ENCODE measurements at regions not wholly inside any gene's neighbourhood (a gene's known extent, or its start where the extent isn't known, plus 50 kb on each side); places are given as distances from the start of the nearest gene placed in this dataset.
"Not testable (repeated sequence)": the region's sequence is repeated elsewhere in the genome, so short reads cannot be mapped to it uniquely, and the experiment has no call there.

DNA sequence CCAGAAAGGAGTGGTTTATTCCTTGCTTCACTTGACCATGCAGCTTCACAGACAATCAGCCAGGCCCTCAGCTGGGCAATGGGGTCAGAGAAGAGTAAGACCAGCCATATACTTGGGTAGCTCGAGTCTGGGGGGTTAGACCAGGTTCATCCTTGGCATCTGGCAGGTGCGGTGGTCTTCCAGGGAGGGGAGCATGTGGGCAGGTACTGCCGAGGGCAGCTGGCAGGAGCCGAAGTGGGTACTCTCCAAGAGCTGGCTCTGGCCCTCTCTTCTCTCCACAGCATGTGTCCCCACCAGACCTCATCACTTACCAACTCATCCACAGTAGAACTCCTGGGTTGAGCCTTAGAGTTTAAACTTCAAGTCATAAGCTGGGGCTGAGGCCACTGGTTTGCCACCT is 156.8 kb downstream of the FOXD2 start:
- no peak for DNase-seq (ENCODE audit: low read depth)

DNA sequence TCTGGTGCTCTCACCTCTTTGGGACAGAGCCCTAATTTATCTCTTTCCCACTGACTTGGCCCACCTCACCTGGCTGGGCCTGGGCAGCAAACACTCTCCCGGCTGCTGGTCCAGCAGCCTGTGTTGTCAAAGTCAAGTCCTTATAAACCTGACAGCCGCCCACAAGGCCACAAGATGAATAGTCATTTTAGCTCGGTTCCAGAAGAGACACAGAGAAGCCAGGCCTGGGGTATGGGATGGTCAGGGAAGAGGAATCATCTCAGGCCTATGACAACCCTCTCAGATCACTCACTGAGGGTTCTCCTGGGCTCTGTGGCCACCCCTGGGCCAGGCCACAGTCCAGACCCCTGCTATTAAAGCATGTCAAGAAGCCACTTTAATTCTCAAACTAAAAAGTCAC is 158.5 kb downstream of the FOXD2 start:
- no peak for DNase-seq (ENCODE audit: low read depth)

DNA sequence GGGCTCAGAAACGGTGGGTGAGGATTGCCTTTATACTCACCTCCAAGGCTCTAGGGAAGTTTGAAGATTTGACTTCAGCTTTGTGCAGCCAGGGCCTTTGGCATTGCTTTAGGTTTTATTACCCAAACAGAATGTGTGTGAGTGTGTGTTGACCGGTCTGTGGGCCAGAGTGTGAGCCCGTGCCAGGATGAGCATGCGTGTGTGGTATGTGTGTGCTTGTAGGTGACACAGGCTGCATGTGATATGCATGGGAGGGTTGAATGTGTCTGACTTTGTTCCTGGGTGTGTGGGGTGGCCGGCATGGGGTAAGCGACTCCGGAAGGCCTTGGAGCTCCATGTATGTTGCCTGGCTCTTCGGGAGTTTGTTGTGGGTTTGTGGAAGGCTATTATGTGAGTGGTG is 160.5 kb downstream of the FOXD2 start:
- DNase-seq (ENCODE audit: low read depth), result no peak

DNA sequence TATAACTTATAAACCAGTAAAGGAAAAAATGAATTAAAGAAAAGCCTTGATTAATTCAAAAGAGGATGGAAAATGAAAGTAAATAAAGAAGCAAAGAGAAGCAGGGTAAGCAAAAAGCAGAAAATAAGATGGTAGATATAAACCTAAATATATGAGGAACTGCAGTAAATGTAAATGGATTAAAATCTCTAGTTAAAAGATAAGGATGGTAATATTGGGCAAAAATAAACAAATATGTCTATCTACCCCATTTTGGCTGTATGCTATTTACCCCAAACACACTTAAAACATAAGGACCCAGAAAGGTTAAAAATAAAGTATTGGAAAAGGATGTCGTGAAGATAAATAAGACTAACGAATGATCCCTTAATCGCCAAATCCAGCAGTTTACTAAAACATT is 161.9 kb downstream of the FOXD2 start:
- no peak for DNase-seq (ENCODE audit: low read depth)

DNA sequence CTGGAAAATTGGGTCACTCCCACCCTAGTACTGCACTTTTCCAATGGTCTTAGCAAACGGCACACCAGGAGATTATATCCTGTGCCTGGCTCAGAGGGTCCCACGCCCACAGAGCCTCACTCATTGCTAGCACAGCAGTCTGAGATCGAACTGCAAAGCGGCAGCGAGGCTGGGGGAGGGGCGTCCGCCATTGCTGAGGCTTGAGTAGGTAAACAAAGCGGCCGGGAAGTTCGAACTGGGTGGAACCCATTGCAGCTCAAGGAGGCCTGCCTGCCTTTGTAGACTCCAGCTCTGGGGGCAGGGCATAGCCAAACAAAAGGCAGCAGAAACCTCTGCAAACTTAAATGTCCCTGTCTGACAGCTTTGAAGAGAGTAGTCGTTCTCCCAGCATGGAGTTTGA is 164.6 kb downstream of the FOXD2 start:
- DNase-seq (ENCODE audit: low read depth), result not testable (repeated sequence)

DNA sequence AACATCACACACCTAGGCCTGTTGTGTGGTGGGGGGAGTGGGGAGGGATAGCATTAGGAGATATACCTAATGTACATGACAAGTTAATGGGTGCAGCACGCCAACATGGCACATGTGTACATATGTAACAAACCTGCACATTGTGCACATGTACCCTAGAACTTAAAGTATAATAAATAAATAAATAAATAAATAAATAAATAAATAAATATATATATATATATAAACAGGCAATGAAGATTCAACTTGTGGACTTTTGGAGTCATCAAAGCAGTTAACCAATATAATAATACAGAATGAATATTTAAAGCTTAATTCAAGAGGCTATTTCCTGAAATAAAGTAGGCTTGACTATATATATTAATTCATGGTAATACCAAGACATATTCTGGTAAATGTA is 167.0 kb downstream of the FOXD2 start:
- not testable (repeated sequence) for DNase-seq (ENCODE audit: low read depth)

DNA sequence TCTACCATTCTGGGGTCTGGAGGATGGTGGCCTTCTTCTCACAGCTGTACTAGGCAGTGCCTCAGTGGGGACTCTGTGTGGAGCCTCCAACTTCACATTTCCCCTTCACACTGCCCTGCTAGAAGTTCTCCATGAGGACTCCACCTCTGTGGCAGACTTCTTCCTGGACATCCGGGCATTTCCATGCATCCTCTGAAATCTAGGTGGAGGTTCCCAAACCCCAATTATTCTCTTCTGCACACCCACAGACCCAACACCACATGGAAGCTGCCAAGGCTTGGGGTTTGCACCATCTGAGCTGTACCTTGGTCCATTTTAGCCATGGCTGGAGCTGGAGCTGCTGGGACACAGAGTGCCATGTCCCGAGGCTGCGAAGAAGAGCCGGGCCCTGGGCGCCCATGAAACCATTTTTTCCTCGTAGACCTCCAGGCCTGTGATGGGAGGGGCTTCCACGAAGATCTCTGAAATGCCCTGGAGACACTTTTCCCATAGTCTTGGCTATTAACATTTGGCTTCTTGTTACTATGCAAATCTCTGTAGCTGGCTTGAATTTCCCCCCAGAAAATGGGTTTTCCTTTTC is 170.5 kb downstream of the FOXD2 start:
- no peak for DNase-seq (ENCODE audit: low read depth)

DNA sequence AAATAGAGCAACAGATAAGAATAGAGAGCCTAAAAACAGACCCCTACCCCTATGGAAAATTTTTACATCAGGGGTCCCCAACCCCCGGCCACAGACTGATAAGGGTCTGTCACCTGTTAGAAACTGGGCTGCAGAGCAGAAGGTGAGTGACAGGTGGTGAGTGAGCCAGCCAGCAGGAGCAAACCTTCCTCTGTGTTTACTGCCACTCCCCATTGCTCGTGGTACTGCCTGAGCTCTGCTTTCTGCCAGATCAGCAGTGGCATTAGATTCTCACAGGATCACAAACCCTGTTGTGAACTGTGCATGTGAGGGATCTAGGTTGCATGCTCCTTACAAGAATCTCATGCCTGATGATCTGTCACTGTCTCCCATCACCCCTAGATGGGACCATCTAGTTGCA is 174.1 kb downstream of the FOXD2 start:
- no peak for DNase-seq (ENCODE audit: low read depth)

DNA sequence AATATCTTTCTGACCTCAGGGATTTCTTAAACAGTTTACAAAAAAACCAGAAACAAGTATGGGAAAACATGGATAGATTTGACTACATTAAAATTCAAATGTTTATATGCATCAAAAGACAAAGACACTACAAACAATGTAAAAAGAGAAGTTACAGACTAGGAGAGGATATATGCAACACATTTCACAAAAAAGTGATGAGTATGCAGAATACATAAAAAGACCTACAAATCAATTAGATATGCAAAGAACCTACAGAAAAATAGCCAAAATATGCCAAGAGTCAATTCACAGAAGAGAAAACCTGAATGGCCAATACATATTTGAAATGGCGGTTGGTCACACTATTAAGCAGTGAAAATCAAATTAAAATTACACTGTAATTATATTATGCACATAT is 175.0 kb downstream of the FOXD2 start:
- DNase-seq (ENCODE audit: low read depth), result no peak

DNA sequence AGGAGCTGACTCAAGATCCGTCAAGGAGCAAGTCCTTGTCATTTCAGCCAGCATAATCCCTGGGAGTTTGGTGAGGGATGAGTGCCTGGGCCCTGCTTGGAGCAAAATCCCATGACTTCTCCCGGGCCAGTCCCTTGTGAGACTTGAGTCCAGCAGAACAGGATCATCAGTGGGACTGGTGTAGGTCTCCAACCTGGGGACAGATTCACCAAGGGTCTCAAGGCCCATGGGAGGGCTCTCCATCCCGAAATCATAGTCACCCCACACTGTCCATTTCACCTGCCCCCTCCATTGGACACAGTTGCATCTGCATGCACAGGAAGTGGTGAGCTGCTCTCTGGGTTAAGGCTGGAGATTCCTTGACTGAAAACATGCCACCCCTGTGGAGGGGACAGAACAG is 178.2 kb downstream of the FOXD2 start:
- no peak for DNase-seq (ENCODE audit: low read depth)

DNA sequence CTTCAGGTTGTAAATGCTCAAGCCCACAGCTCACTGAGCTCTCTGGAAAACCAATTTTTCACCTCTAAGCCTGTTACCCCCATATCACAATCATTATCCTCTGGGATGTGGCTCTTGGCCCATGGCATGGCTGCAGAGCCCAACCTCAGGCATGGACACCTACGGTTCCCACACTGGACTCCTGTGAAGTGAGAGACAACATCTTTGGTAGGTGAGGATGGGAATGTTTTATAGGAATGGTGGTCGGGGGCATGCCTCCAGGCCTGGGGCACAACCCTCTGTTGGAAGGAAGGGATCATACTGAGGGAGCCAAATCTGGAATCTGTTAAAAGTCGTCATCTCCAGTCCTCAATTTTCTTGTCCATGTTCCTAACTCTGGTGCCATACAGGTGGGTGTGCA is 179.1 kb downstream of the FOXD2 start:
- no peak for DNase-seq (ENCODE audit: low read depth)

DNA sequence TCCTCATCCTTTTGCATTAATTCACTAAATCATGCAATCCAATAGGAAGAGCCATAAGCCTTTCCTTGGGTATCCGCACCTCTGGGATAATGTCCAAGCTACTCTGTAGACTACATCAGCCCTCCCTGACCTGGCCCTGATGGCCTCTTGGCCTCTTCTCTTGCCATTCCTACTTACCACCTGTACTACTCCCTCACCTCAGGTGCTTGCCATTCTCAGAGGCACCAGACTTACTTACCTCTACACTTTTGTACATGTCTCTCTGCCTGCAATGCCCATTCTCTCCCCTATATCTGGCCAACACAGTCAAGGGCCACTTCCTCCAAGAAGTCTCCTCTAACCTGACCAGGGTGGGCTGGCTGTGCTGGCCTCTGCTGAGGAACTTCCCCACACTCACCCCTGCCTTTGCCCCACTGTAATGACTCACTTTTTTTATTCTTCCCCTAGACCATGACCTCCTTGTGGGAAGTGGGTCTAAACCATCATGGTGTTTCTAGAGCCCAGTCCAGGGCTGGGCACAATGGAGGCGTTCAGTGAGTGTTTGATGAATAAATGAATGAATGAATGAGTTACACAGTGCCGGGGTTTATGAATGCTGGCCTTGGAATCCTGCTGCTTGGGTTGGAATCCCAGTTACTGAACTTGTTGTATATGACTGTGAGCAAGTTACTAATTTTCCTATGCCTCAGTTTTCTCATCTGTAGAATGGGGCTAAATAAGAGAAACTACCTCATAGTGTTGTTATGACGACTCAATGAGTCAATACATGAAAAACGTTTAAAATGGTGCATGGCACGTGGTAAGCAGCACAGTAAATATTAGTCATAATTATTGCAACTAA is 179.8 kb downstream of the FOXD2 start:
- no peak for DNase-seq (ENCODE audit: low read depth)

DNA sequence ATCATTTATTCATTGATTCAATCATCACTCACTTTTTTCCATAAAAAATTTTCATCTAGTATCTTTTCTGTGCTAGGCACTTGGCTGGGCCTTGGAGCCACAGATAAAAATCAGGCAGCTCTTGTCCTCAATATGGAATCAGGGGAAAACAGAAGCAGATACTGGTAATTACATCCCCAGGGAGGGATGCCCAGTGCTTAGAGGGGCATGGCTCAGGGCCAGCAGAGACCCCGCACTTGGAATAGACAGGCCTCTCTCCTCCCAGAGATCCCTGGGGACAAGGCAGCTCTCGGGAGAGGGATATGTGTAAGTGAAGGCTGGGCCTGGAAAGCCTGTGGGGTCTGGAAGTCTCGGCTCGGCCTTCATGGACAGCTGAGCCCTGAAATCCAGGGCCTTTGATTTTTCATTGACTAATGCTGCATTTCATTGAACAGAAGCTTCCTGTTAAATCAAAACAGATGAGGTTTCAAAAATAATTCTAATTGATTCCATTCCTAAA is 180.4 kb downstream of the FOXD2 start:
- no peak for DNase-seq (ENCODE audit: low read depth)

DNA sequence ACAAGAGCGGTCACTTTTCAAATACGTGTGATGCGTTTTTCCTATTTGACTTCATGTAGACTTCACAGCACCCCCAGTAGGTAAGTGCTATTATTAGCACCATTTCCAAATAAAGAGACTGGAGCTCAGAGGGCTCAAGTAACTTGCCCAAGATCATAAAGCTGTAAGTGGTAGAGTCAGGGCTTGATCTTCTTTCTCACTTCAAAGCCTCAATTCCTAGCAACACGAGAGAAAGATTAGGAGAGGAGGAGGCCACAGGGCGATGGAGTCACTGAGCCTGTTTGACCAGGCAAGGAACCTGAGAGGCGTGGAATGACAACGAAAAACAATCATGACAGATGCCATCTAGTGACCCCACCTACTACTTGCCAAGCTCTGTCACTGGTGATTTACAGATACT is 181.0 kb downstream of the FOXD2 start:
- DNase-seq (ENCODE audit: low read depth), result no peak

DNA sequence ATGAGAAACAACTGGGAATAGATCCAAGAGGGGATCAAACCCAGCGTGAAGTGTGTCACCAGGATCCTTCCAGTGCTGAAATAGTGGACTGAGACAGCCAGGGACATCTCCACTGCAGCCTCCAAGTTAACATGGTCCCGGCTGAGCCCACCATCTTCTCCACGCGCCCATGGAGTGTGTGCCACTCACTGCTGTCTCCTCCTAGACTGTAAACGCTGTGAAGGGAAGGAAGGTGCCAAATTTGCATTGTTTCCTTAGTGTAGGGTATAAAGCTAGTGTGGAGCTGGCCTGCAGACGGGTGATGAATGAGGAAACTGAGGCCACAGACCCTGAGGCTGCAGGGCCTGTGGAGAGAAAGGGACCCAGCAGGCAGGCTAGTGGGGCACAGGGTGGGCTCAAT is 183.6 kb downstream of the FOXD2 start:
- no peak for DNase-seq (ENCODE audit: low read depth)

DNA sequence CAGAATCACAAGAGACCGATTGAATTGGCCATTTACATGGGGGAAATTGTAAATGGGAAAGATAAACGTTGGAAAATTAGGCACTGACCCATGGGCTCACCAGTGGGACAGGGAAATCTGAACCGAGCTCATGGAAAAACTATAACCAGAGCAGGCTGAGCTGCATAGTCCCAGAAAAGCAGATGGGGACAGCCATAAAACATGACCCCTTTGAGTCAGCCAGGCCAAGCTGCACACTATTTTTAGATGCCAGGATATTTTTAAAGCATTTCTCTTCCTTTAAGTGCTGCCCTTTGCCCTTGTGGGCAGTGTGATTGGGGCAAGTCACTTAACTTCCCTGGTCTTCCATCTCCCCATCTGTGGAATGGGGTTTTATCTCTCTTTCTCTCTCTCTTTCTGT is 184.1 kb downstream of the FOXD2 start:
- DNase-seq (ENCODE audit: low read depth), result no peak

DNA sequence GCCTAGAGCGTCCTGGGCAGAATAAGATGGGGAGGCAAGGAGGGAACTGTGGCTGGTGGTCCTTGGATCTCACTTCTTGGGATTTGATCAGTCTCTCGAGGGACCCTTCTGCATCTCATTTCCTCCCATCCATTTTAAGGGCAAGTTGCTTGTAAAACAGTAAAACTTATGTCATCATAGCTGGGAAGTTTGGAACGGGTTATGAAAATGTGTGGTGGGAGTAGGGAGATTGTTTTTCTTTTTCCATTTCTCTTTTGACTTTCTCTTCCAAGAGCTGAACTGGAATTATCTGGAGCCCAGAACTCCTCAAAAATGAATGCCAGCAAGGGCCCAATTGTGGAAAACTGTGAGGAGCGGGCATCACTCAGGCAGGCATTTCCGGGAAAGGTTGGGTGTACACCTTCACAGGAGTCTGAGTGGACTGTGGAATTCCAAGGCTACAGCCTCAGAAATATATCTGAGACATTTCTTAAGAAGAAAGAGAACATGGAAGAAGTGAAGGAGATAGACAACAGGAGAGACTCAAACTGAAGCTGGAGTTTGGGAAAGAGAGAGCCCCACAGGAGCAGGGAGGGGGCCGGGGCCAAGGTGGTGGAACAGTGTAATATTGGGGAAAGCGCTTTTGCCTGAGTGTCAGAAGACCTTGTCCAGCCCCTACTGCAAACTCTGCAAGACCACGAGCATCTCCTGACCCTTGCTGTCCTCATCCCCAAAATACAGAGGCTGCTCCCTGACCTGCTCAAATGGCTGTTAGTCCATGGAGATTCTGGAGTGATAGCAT is 185.1 kb downstream of the FOXD2 start:
- DNase-seq (ENCODE audit: low read depth), result no peak

DNA sequence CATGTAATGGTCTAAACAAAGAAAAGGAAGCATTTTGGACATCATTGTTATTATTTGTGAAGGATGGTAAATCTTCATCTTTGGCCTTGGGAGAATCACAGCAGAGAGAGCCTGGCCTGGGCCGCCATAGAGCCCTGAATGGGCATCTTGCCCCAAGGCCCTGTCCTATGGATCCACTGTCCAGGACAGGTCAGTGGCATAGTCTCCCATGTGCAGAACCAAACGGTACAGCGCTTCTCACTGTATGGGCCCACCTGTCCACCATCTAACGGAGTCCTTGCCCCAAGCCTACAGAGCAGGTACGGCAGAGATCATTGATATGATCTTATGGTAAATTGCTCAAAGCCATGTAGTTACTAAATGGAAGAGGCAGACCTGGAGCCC is 185.7 kb downstream of the FOXD2 start:
- no peak for DNase-seq (ENCODE audit: low read depth)

DNA sequence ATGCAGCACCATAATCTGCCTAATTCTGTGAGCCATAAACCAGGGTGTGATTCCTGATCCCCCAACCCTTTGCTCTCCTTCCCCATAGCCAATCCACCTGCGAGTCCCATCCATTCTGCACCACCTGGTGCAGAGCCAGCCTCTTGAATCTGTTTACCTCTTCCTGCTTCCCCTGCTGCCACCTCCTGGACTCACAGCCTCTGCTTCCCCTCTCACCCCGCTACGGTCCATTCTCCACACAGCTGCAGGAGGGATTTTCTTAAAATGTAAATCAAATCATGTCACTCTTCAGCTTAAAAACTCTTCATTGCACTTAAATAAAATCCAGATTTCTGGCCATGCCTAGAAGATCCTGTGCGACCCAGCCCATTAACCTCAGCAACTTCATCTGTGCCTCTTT is 186.7 kb downstream of the FOXD2 start:
- no peak for DNase-seq (ENCODE audit: low read depth)

DNA sequence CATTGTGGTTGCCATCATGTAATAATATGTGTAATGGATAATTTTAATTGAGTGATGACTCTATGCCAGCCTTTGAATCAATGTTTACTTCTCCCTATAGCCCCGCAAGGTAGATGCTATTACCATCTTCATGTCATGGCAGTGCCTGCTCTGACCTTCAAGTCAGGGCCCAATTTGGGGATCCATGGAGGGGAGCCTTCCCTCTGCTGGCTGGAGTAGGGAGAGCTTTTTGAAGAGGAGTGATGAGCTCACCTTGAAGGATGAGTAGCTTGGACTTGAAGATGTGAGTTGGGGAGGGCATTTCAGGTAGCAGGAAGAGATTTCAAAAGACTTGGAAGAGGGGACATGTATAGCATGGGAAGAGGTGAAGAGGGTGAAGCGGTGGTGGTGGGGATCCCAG is 189.2 kb downstream of the FOXD2 start:
- no peak for DNase-seq (ENCODE audit: low read depth)

DNA sequence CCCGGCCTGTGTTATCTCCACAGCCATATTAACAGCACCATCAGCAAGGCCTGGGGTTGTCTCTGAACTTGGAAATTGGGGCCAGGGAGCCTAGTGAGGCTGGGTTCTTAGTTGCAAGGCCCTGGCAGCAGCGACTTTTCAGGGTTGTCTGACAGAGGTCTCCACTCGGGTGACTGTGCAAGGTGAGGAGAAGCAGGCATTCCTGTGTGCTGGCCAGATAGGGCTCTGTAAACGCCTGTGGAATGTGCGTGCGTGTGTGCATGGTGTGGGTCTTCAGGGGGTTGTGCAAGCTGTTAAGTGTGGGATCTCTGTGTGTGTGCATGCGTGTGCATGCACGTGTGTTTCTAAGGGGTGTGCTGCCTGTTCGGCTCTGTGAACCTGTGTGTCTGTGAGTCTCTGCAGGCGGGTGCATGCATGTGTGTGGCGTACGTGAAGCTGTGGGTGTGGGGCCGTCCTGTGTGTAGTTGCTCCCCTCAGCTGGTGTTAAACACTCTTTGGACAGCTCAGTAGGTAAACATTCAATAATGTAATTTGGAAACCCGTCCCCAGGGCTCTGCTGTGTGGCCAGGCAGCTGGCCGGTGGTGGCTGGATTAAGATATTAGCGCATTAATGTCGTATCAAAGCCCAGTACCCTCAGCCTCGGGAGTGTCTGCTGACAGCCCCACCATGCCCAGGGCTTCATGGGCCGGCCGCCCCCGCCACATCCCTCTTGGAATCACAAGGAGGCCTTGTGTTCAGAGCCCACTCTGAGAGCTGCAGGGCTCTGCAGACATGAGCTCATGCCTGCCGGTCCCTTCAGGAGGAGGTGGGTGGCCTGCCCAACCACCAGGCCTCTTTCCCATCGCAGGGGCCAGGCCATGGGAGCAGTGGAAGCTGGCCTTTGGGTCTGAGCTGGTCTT is 189.9 kb downstream of the FOXD2 start:
- no peak for DNase-seq (ENCODE audit: low read depth)

DNA sequence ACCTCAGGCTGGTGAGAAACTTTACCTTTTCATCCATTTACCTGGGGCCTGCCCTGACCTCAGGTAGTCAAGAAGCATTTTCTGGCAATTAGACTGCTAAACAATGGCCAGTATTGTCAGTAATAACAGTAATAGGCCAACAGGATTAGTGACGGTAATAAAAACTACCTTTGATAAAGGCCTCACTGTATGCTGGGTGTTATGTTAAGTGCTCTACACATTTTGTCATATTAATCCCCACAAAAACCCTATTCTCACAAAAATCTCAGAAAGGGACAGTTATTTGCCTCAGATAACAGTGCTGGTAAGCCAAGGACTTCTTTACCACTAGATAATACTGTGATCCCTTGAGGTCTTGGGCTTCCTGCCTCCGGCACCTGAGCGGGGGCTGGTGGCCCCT is 191.4 kb downstream of the FOXD2 start:
- DNase-seq (ENCODE audit: low read depth), result no peak
